ENCODE measurements at regions not wholly inside any gene's neighbourhood (a gene's known extent, or its start where the extent isn't known, plus 50 kb on each side); places are given as distances from the start of the nearest gene placed in this dataset.
"Not testable (repeated sequence)": the region's sequence is repeated elsewhere in the genome, so short reads cannot be mapped to it uniquely, and the experiment has no call there.

- DNase-seq = no peak
These were observed 128.7 kb downstream of the CEP120 start for GRCh38 chr5:123294544-123294943.

- no peak for DNase-seq
These were observed 134.0 kb downstream of the CEP120 start for GRCh38 chr5:123289210-123289609.

DNA sequence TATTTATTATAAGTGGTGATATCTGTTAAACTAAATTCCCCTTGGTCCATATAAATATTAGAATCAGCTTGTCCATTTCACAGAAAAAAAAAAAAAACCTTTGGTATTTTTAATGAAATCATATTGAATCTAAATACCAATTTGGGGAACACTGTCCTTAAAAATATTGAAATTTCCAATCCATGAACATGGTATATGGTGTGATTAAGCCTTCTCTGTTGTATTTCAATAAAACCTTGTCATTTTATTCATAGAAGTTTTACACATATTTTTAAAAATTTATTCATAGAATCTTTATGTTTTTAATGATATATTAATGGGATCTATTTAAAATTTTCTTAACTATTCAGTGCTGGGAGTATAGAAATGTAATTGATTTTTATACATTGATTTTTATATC, 135.3 kb downstream of the CEP120 start:
- no peak for DNase-seq

DNA sequence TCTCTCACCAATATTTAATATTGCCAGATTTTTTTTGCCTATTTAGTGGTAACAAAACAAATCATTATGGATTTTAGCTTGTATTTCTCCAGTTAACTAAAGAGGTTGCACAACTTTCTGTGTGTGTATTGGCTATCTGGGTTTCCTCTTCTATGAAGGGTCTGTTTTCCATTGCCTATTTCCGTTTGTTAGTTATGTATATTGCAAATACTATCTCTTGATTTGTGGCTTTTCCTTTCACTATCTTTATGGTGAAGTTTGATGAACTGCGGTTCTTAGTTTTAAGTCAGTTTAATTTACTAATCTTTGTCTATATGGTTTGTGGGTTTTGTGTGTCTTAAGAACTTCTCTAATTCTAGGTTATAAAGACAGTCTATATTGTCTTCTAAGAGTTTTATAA, 136.3 kb downstream of the CEP120 start:
- no peak for DNase-seq

DNA sequence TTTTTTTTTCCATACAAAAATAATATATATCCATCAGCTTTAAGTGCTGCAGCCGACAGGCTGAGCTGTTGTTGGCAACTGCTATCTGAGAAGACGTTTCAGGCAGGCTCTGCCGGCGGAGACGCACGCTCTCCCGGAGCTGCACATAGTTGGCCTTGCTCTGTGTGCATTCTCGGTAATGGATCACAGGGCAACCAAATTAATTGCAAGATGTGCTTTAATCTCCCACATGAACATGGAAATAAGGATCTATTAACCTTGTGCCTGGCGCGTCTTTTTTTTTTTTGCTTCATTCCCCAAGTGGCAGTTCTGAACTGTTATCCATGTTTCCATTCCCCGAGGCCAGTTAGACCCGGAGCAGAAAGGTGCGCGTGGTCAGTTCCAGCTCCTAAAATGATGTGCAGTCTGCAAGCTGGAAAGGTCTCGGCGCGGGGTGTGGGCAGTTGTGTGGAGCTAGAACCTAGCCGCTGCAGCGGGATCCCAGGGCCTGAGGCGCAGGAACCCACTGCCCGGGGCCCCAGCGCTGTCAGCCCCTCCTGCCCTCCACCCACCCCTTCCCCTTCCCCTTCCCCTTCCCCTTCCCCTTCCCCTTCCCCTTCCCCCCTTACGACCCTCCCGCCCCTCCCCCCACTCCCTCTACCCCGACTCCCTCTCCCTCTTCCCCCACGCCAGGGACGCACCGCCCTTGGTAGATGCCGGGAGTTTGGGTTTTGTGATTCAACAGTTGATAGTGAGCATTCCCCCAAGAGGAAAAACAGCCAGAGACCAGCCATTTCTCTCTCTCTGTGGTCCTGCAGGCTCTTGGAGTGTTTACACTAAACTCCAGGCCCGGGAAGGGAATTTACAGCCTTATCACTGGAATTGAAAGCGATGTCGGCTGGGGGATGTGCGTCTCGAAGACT, 137.8 kb downstream of the CEP120 start:
- peak; percentile 1 for DNase-seq

GRCh38 chr5:123283499-123283898, 139.7 kb downstream of the CEP120 start:
- DNase-seq = no peak

GRCh38 chr5:123283031-123283430, 140.2 kb downstream of the CEP120 start:
- DNase-seq = no peak

DNA sequence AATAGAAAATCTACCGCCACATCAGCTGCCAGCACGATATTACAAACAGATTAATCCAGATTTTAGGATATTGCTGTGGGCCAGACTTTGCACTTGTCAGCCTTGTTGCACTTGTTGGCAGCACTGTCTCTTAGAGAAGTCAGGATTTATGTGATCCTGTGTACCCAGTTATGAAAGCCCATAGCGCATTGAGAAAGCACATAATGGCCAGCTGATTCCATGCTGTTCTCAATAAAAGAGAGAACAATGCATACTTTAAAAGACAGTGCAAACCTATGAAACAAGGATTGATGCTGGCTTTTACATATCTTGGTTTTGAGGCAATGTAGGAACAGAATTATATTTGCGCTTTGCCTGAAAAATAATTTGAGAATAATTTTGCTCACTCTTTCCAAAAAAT, 140.8 kb downstream of the CEP120 start:
- DNase-seq = no peak

DNA sequence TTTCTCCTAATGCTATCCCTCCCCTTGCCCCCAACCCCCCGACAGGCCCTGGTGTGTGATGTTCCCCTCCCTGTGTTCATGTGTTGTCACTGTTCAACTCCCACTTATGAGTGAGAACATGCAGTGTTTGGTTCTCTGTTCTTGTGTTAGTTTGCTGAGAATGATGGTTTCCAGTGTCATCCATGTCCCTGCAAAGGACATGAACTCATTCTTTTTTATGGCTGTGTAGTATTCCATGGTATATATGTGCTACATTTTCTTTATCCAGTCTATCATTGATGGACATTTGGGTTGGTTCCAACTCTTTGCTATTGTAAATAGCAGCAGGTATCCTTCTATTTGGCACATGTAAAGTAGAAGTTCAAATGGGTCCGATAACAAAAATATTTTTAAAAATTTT, 142.3 kb downstream of the CEP120 start:
- DNase-seq = not testable (repeated sequence)

- no peak for DNase-seq
These were observed 144.1 kb downstream of the CEP120 start for GRCh38 chr5:123279136-123279535.

DNA sequence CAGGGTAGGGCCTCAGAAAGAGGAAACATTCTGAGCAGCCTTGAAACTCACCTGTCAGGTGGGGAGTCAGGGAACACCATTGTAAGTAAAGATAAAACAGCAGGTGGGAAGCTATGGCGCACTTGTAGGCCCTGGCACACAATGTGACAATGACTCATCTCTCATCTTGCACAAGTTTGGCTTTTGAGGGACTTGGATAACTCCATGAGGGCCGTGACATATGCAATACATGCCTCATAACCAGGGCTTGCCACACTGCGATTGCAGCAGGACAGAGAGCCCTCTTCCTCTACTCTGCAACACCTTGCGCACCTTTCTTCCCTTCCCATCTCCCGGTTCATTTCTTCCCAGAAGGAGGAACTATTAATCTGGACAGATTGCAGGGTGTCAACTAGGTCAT, 144.9 kb downstream of the CEP120 start:
- DNase-seq = no peak

- no peak for DNase-seq
These were observed 149.2 kb downstream of the CEP120 start for GRCh38 chr5:123273984-123274383.

DNA sequence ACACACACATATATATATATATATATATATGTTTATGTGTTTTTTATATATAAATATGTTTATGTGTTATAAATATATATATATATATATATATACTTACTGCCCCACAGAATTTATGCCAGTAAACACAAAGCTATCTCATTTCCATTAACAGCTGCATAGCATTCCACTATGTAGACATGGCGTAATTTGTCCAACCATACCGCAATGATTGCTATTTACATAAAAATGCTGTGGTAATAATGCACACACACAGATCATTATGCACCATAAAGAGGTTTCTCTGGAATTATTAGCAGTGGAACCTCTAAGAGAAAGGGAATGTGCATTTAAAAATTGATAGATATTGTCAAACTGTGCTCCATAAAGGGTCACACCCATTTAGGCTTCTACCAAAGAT, 150.1 kb downstream of the CEP120 start:
- no peak for DNase-seq

DNA sequence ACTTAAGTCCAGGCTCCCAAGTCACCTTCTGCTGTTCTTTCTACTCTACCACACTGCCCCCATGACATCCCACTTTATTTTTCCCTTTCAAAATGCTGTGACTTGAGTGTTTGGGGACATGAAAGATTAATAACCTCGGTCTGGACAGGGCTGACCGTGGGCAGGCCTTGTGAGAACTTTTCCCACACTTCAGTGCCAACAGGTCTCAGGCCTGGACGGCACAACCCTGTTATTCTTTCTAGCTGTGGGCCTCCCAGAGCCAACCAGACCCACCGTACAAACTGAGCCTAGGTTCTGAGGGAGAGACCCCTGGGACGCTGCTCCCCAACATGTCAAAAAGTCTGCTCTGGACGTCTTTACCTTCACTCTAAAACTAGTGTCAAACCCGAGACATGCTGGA, 153.4 kb downstream of the CEP120 start:
- DNase-seq = no peak

GRCh38 chr5:123269436-123269835, 153.8 kb downstream of the CEP120 start:
- DNase-seq = no peak

DNA sequence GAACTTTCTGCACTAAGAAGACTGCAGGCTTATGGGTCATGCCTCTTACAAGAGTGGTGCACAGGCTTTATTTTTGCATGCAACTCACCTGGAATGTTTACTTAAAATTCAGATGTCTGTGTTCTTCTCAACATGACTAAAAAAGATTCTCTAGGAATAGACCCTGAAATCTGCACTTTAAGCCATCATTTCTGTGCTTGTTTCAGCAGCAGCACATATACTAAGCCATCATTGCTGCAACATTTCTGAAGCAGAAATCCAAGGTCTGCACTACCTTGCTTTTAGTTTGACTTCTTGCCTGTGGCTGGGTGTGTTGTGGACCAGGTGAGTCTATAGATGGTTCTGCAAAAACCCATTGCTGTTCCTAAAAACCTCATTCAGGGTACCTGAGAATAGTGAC, 156.8 kb downstream of the CEP120 start:
- DNase-seq = no peak

- no peak for DNase-seq
These were observed 157.7 kb downstream of the CEP120 start for GRCh38 chr5:123265551-123265950.

DNA sequence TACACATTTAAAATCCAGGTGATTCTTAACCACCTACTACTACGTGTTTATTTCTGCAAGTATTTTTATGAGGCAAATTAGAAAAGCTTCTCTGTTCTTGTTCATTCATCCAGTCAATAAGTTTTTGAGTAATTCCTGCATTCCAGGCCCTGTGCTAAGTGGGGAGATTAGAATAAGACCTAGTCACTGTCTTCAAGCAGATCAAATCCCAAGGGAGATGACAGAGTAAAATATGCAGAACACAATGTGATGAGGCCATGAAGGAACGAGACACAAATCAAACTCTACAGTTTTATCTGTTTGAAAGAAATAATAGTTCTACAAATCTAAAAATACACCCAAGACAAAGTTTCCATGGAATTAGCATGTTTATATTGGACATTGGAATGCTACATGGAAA, 158.8 kb downstream of the CEP120 start:
- DNase-seq = no peak

DNA sequence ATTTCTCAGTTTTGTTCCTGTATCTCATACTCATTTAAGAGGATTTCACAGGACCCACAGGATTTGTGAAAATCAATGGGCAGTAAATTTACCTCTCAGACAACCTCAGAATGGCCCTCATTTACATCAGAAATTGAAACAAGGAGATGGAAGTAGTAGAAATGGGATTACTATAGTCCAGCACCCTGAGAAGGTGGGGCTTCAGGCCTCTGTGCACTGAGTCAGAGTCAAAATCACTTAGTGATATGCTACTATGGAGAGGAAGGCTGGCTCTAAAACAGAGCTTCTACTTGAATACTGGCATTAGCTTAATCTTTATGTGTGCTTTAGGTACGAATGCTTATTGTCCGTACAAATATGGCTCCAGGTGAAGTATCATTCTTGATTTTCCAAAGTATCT, 159.3 kb downstream of the CEP120 start:
- no peak for DNase-seq

- DNase-seq = no peak
These were observed 160.9 kb downstream of the CEP120 start for GRCh38 chr5:123262216-123262823.

GRCh38 chr5:123261752-123262151, 161.5 kb downstream of the CEP120 start:
- no peak for DNase-seq

- no peak for DNase-seq
These were observed 160.4 kb downstream of the PRDM6 start for GRCh38 chr5:123249446-123249845.

DNA sequence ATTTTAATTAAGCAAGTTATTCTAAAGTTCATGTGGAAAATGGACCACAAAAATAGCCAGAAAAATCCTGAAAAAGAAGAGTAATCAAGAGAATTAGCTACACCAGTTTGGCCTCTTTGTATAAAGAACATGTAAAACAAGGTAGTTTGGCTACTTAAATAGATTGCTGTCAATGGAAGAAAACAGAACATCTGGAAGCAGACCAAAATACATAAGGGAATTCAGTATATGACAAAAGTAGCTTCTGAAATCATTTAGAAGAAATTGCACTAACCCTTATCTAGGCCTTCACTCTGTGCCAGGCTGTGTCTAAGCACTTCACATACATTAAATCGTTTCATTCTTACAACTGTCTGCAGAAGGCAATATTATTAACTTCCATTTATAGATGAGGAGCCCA, 156.6 kb downstream of the PRDM6 start:
- no peak for DNase-seq

GRCh38 chr5:123244458-123244857, 155.4 kb downstream of the PRDM6 start:
- DNase-seq = no peak
